ENCODE measurements at regions not wholly inside any gene's neighbourhood (a gene's known extent, or its start where the extent isn't known, plus 50 kb on each side); places are given as distances from the start of the nearest gene placed in this dataset.

- Histone ChIP-seq H3K27me3 (ENCODE audit: control insufficient read depth in 1 of 2, insufficient read depth in 2 of 2, low read length in 2 of 2) (no peaks in the 10 kb centered on the region), H4K20me1 (ENCODE audit: insufficient read depth, low read length) (no peaks in the 10 kb centered on the region), H3K9ac (ENCODE audit: insufficient read depth, low read depth, low read length) (no peak overlapping the region), H2AFZ (ENCODE audit: low read length) (no peak overlapping the region), H3K36me3 (replicated peaks in 1 of 2; ENCODE audit: control insufficient read depth in 1 of 2, insufficient read depth in 2 of 2, low read length in 2 of 2) (no peaks in the 10 kb centered on the region), H3K4me2 (ENCODE audit: low read depth, low read length) (no peak overlapping the region), H3K4me3 (replicated peaks in 1 of 3; ENCODE audit: insufficient read depth in 1 of 3, low read depth in 2 of 3, low read length in 3 of 3) (no peak overlapping the region), H3K27ac (ENCODE audit: extremely low read length, insufficient read depth, low read length) (no peak overlapping the region), H3K4me1 (ENCODE audit: insufficient read depth, low read length) (no peaks in the 10 kb centered on the region), H3K79me2 (ENCODE audit: insufficient read depth, low read length) (no peaks in the 10 kb centered on the region), H3K9me3 (ENCODE audit: low read length) (peaks cover 7% of the 10 kb centered on the region; the same call in 1 of the 2 replicates)
- WGBS (ENCODE audit: low lambda C conversion rate) = 25% methylated on average over 12 of the region's 12 CpGs
- in situ Hi-C loops (cut with HindIII; ENCODE audit: extremely low pct_ligation_motif_present, low pct_unique_long_range_greater_than_20kb) (no loop called here), intact Hi-C loops (cut with micrococcal nuclease; ENCODE audit: unreplicated experiment) (no loop called here)
- no peak for FAIRE-seq
- ATAC-seq = no peak
- no peak for DNase-seq (ENCODE audit: low spot score)
- TF ChIP-seq RBAK (CRISPR knock-in tag; IDR thresholded peaks at IDR 0.05) = no peak
- no peak for TF ChIP-seq GATAD2A (CRISPR knock-in tag; IDR thresholded peaks at IDR 0.05)
- no peak for TF ChIP-seq RAD21 (CRISPR knock-in tag; IDR thresholded peaks at IDR 0.05)
- TF ChIP-seq ELF1 (CRISPR knock-in tag; IDR thresholded peaks at IDR 0.05) = no peak
- no peak for TF ChIP-seq AFF4 (CRISPR knock-in tag; IDR thresholded peaks at IDR 0.05)
- no peak for TF ChIP-seq DMAP1 (CRISPR knock-in tag; IDR thresholded peaks at IDR 0.05)
- no peak for TF ChIP-seq CSRNP1 (CRISPR knock-in tag; IDR thresholded peaks at IDR 0.05)
- TF ChIP-seq ATAD3A (CRISPR knock-in tag; IDR thresholded peaks at IDR 0.05) = no peak
- no TSS peak for BruUV-seq (replicated peaks)
- POLR2A ChIA-PET = no interaction called here
- CTCF ChIA-PET (ENCODE audit: low intra/inter-chr PET ratio, low total read pairs) = no interaction called here
These were observed 240.7 kb upstream of the CLINT1 start for GRCh38 chr5:158099571-158100105.
